ENCODE measurements at regions not wholly inside any gene's neighbourhood (a gene's known extent, or its start where the extent isn't known, plus 50 kb on each side); places are given as distances from the start of the nearest gene placed in this dataset.

DNA sequence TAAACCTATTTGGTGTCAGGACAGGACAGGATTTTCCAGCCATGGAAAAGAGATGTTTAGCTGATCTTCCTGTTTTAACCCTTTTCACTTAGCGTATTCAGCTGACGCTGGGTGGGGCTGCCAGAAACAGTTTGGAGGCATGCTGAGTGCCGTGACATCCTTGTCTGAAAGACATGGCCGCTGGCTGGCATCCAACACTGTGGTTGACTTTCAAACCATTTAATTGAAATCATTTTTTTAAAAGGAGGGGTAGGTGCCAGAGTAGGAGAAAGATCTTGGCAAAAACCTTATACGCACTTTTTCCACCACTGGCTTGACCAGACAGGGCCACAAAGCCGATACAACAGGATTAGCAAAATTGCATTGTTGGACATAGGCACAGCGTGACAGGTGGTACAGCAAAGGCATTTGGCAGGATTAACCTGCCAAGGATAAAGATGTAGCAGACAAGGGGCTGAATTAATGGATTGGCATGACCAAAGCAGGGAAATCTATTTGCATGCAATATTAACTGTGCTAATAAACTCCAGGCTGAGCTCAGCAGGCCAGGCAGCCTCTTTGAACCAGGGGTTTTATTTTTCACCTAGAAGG is 131.8 kb upstream of the TOPAZ1 start:
- TF ChIP-seq, protein P1, sequence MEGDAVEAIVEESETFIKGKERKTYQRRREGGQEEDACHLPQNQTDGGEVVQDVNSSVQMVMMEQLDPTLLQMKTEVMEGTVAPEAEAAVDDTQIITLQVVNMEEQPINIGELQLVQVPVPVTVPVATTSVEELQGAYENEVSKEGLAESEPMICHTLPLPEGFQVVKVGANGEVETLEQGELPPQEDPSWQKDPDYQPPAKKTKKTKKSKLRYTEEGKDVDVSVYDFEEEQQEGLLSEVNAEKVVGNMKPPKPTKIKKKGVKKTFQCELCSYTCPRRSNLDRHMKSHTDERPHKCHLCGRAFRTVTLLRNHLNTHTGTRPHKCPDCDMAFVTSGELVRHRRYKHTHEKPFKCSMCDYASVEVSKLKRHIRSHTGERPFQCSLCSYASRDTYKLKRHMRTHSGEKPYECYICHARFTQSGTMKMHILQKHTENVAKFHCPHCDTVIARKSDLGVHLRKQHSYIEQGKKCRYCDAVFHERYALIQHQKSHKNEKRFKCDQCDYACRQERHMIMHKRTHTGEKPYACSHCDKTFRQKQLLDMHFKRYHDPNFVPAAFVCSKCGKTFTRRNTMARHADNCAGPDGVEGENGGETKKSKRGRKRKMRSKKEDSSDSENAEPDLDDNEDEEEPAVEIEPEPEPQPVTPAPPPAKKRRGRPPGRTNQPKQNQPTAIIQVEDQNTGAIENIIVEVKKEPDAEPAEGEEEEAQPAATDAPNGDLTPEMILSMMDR (IDR thresholded peaks at IDR 0.05), result no peak
- TF ChIP-seq POLR2A (IDR thresholded peaks at IDR 0.05), result no peak
